Muscle layer of colon (tissue), 2 donors: ENCODE measurements at regions not wholly inside any gene's neighbourhood (a gene's known extent, or its start where the extent isn't known, plus 50 kb on each side); places are given as distances from the start of the nearest gene placed in this dataset.

Source experiments
- H3K27ac ChIP-seq: one replicate; pipeline ENCODE4 v1.7.0; 2013; ENCODE audit warnings: low read depth, mild to moderate bottlenecking, low read length, moderate library complexity
- H3K27me3 ChIP-seq, 2 donors: one replicate each; pipeline ENCODE4 v1.7.0; 2013; ENCODE audit warnings: low read length in 2 of 2, mild to moderate bottlenecking in 2 of 2; ENCODE audit not compliant: insufficient read depth in 2 of 2, control insufficient read depth in 1 of 2
- H3K36me3 ChIP-seq: one replicate; pipeline ENCODE4 v1.7.0; 2013; ENCODE audit warnings: mild to moderate bottlenecking, low read length; ENCODE audit not compliant: insufficient read depth
- H3K4me1 ChIP-seq: one replicate; pipeline ENCODE4 v1.7.0; 2013; ENCODE audit warnings: mild to moderate bottlenecking, low read length; ENCODE audit not compliant: insufficient read depth
- H3K4me3 ChIP-seq, 2 donors: one replicate each; pipeline ENCODE4 v1.7.0; 2013; ENCODE audit warnings: low read length in 2 of 2, low read depth in 1 of 2, mild to moderate bottlenecking in 1 of 2, moderate library complexity in 1 of 2
- H3K9ac ChIP-seq: one replicate; pipeline ENCODE4 v1.7.0; 2013; ENCODE audit warnings: low read length
- H3K9me3 ChIP-seq: one replicate; pipeline ENCODE4 v1.7.0; 2013; ENCODE audit warnings: mild to moderate bottlenecking, low read length
- donor health status: abdominal sarcoma.
- donor health status: Adenocarcinoma of cecum.

DNA sequence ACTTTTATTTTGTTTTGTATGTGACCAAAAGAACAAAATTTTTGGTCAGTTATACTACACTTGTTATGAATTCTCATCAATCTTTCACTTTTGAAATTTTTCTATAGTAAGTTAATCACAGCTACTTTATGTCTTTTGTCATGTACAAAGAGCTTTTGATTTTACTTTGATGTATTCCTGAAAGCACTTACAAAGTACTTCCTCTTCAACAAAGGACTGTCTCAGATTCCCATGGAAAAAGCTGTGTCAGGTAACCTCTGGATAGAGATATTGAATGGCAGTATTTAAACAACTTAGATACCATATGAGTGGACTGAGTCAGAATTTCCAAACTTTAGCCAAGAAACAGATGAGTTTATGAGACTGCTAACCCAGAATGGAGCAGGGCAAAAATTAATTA, 689.3 kb upstream of the ATXN8OS start:
- no peaks in the 10 kb centered on the region for H3K27me3 ChIP-seq
- no peaks in the 10 kb centered on the region for H3K36me3 ChIP-seq
- H3K4me3 ChIP-seq = no peak overlapping the region

GRCh38 chr13:69410761-69411160, 696.9 kb upstream of the ATXN8OS start:
- H3K36me3 ChIP-seq = no peaks in the 10 kb centered on the region
- H3K4me1 ChIP-seq = no peaks in the 10 kb centered on the region
- no peak overlapping the region for H3K27ac ChIP-seq
- no peak overlapping the region for H3K9ac ChIP-seq
- no peaks in the 10 kb centered on the region for H3K9me3 ChIP-seq
- no peaks in the 10 kb centered on the region for H3K27me3 ChIP-seq
- no peak overlapping the region for H3K4me3 ChIP-seq

More for the DNA sequence above, 689.3 kb upstream of the ATXN8OS start:
- no peaks in the 10 kb centered on the region for H3K4me1 ChIP-seq
- no peaks in the 10 kb centered on the region for H3K9me3 ChIP-seq
- no peak overlapping the region for H3K27ac ChIP-seq
- H3K9ac ChIP-seq = no peak overlapping the region

- H3K9me3 ChIP-seq = no peaks in the 10 kb centered on the region
- no peak overlapping the region for H3K27ac ChIP-seq
- H3K27me3 ChIP-seq = no peaks in the 10 kb centered on the region
- no peaks in the 10 kb centered on the region for H3K36me3 ChIP-seq
- no peak overlapping the region for H3K9ac ChIP-seq
- no peak overlapping the region for H3K4me3 ChIP-seq
- no peaks in the 10 kb centered on the region for H3K4me1 ChIP-seq
Observed at GRCh38 chr13:69391756-69392155, 715.9 kb upstream of the ATXN8OS start.

GRCh38 chr13:69389899-69390298, 717.7 kb upstream of the ATXN8OS start:
- Histone ChIP-seq H3K4me1 (no peaks in the 10 kb centered on the region), H3K36me3 (no peaks in the 10 kb centered on the region), H3K9ac (no peak overlapping the region), H3K27ac (no peak overlapping the region), H3K4me3 (no peak overlapping the region), H3K9me3 (no peaks in the 10 kb centered on the region), H3K27me3 (no peaks in the 10 kb centered on the region)

- Histone ChIP-seq H3K9me3 (no peaks in the 10 kb centered on the region), H3K27me3 (no peaks in the 10 kb centered on the region), H3K4me3 (no peak overlapping the region), H3K4me1 (no peaks in the 10 kb centered on the region), H3K27ac (no peak overlapping the region), H3K9ac (no peak overlapping the region), H3K36me3 (no peaks in the 10 kb centered on the region)
Observed at GRCh38 chr13:69373747-69374425, 733.7 kb upstream of the ATXN8OS start.

DNA sequence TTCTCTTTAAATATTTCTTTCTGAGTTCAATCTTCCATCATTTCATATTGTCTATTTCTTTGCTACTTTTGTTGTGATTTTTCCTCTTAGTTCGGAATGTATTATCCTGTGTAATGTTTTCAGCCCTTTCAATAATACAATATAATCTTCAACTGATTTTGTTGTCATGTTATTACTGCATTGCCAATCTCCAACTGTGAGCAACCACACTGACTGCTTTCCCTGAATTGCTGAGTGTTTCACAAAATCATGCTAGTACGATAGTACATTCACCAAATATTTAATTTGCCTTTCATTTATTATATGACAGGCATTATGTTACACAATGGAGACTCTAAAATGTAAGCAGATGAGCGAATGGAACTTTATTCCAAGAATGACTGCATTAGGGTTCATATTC, 744.3 kb upstream of the ATXN8OS start:
- Histone ChIP-seq H3K27ac (no peak overlapping the region), H3K4me1 (no peaks in the 10 kb centered on the region), H3K27me3 (no peaks in the 10 kb centered on the region), H3K4me3 (no peak overlapping the region), H3K36me3 (no peaks in the 10 kb centered on the region), H3K9me3 (no peaks in the 10 kb centered on the region), H3K9ac (no peak overlapping the region)

- no peak overlapping the region for H3K9ac ChIP-seq
- H3K36me3 ChIP-seq = no peaks in the 10 kb centered on the region
- H3K4me3 ChIP-seq = no peak overlapping the region
- no peaks in the 10 kb centered on the region for H3K27me3 ChIP-seq
- no peaks in the 10 kb centered on the region for H3K4me1 ChIP-seq
- no peaks in the 10 kb centered on the region for H3K9me3 ChIP-seq
- no peak overlapping the region for H3K27ac ChIP-seq
Observed at GRCh38 chr13:69331245-69331644, 776.4 kb upstream of the ATXN8OS start.

- Histone ChIP-seq H3K9ac (no peak overlapping the region), H3K27ac (no peak overlapping the region), H3K4me1 (no peaks in the 10 kb centered on the region), H3K27me3 (no peaks in the 10 kb centered on the region), H3K36me3 (no peaks in the 10 kb centered on the region), H3K9me3 (no peaks in the 10 kb centered on the region), H3K4me3 (no peak overlapping the region)
Observed at GRCh38 chr13:69324090-69324886, 783.3 kb upstream of the ATXN8OS start.

DNA sequence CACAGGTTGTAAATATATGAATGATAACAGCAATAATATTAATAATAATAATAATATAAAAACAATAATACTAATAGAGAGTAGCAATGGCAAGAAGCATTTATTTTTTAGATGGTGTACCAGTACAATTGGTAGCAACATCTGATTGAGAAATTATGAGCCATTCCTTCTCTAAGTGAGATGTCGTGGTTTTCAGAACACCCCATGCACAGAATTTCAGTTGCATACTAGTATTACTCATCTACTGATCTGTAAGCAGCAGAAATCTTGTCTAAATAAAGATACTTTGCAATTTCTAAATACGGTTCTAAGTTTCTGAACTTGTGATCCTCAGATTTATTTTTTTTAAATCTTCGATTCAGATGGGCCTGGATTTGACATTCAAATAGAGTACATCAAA, 788.0 kb upstream of the ATXN8OS start:
- H3K9ac ChIP-seq = no peak overlapping the region
- no peak overlapping the region for H3K4me3 ChIP-seq

GRCh38 chr13:69315039-69315438, 792.6 kb upstream of the ATXN8OS start:
- no peak overlapping the region for H3K4me3 ChIP-seq
- no peaks in the 10 kb centered on the region for H3K36me3 ChIP-seq
- no peak overlapping the region for H3K27ac ChIP-seq
- no peaks in the 10 kb centered on the region for H3K27me3 ChIP-seq
- H3K9ac ChIP-seq = no peak overlapping the region
- H3K4me1 ChIP-seq = no peaks in the 10 kb centered on the region
- no peaks in the 10 kb centered on the region for H3K9me3 ChIP-seq

More for the DNA sequence above, 788.0 kb upstream of the ATXN8OS start:
- H3K27ac ChIP-seq = no peak overlapping the region
- no peaks in the 10 kb centered on the region for H3K36me3 ChIP-seq
- H3K27me3 ChIP-seq = no peaks in the 10 kb centered on the region
- no peaks in the 10 kb centered on the region for H3K9me3 ChIP-seq
- H3K4me1 ChIP-seq = no peaks in the 10 kb centered on the region

DNA sequence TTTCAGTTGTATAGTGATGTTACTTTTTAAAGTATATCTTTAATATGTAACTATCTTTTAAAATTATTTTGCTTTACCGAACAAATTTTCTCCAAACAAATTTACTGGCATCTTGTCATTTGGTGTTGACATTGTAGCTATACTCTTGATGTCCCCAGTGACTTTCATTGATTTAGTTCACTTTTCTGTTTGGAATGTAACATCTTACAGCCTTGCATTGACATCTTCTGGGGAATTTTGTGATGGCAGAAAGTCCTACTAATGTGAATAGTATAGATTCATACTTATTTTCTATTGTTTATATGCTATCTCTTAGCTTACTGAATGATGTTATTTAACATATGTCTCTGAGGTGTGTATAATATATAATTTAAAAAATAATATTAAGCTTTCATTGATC, 800.9 kb upstream of the ATXN8OS start:
- Histone ChIP-seq H3K4me1 (no peaks in the 10 kb centered on the region), H3K27ac (no peak overlapping the region), H3K9me3 (no peaks in the 10 kb centered on the region), H3K36me3 (no peaks in the 10 kb centered on the region), H3K4me3 (no peak overlapping the region), H3K9ac (no peak overlapping the region), H3K27me3 (no peaks in the 10 kb centered on the region)

DNA sequence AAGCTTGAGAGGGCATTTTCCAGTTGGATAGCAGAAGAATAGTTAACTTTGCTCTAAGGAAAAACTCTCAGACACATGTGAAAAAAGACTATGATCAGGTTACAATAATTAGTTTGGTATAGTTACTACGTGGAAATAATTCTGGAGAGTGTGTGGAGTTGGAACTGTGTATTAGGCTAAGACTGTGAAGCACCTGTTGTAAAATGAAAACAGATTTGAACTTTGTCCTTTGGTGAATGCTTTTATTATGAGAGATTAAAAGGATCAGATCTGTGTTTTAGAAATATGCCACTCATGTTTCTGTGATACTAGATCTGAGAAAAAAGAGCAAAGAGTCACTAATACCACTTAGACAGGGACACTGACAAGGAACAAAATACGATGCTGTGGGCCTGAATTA, 807.5 kb upstream of the ATXN8OS start:
- Histone ChIP-seq H3K27ac (no peak overlapping the region), H3K4me3 (no peak overlapping the region), H3K27me3 (no peaks in the 10 kb centered on the region), H3K4me1 (no peaks in the 10 kb centered on the region), H3K9me3 (no peaks in the 10 kb centered on the region), H3K36me3 (no peaks in the 10 kb centered on the region), H3K9ac (no peak overlapping the region)
